Fibroblast of villous mesenchyme (primary cell): ENCODE measurements at regions not wholly inside any gene's neighbourhood (a gene's known extent, or its start where the extent isn't known, plus 50 kb on each side); places are given as distances from the start of the nearest gene placed in this dataset.

Source experiments
- DNase-seq: peaks from one replicate; pipeline ENCODE4 v3.0.0-alpha.2; 2010; ENCODE audit warnings: low read depth
- H3K4me3 ChIP-seq: 2 replicates; pipeline ENCODE4 v1.5.1; 2011; ENCODE audit warnings: low read depth, mild to moderate bottlenecking, low read length
- CTCF ChIP-seq: IDR thresholded peaks from 2 replicates; pipeline ENCODE4 v1.5.1; 2012; ENCODE audit warnings: low read depth, mild to moderate bottlenecking, low read length; ENCODE audit not compliant: insufficient read depth

GRCh38 chr2:190767821-190768220 is 112.8 kb upstream of the GLS start:
- no peak for DNase-seq
- TF ChIP-seq CTCF = no peak
- no peak overlapping the region for H3K4me3 ChIP-seq

GRCh38 chr2:190769258-190769657 is 111.4 kb upstream of the GLS start:
- no peak for DNase-seq
- TF ChIP-seq CTCF = no peak
- H3K4me3 ChIP-seq = no peak overlapping the region

GRCh38 chr2:190771726-190772125 is 108.9 kb upstream of the GLS start:
- no peak for TF ChIP-seq CTCF
- H3K4me3 ChIP-seq = no peak overlapping the region
- no peak for DNase-seq

GRCh38 chr2:190780594-190780993 is 100.0 kb upstream of the GLS start:
- TF ChIP-seq CTCF = no peak
- DNase-seq = no peak
- no peak overlapping the region for H3K4me3 ChIP-seq

- peak; percentile 57 for TF ChIP-seq CTCF
- DNase-seq = peak; percentile 78
These were observed 98.9 kb upstream of the GLS start for GRCh38 chr2:190781604-190782198.

GRCh38 chr2:190782264-190782663 is 98.4 kb upstream of the GLS start:
- no peak for TF ChIP-seq CTCF
- DNase-seq = no peak
- H3K4me3 ChIP-seq = no peak overlapping the region

More at GRCh38 chr2:190781604-190782198, 98.9 kb upstream of the GLS start:
- H3K4me3 ChIP-seq = no peak overlapping the region

- TF ChIP-seq CTCF = no peak
- no peak for DNase-seq
- H3K4me3 ChIP-seq = no peak overlapping the region
These were observed 96.9 kb upstream of the GLS start for GRCh38 chr2:190783513-190784263.
